T-helper 1 cell treated with Interleukin-12 subunit alpha and Interleukin-12 subunit beta and Interleukin-4 antibody, amounts not matched to agents 30 μg/mL and 1 μg/mL, for 36 hours (primary cell): ENCODE measurements at regions not wholly inside any gene's neighbourhood (a gene's known extent, or its start where the extent isn't known, plus 50 kb on each side); places are given as distances from the start of the nearest gene placed in this dataset.
A peak's percentile ranks its signal among the peaks of the same experiment; 100 is the strongest.
"Not testable (repeated sequence)": the region's sequence is repeated elsewhere in the genome, so short reads cannot be mapped to it uniquely, and the experiment has no call there.

Experiments used
- H3K27ac Mint-ChIP-seq: one replicate; pipeline ENCODE4 v1.8.0; 2021; ENCODE audit warnings: mild to moderate bottlenecking, mixed read lengths
- H3K27me3 Mint-ChIP-seq: one replicate; pipeline ENCODE4 v1.8.0; 2021; ENCODE audit warnings: low read depth, mixed read lengths
- H3K36me3 Mint-ChIP-seq: one replicate; pipeline ENCODE4 v1.8.0; 2021; ENCODE audit warnings: low read depth, mixed read lengths
- H3K4me1 Mint-ChIP-seq: one replicate; pipeline ENCODE4 v1.8.0; 2021; ENCODE audit warnings: low read depth, mixed read lengths
- H3K4me3 Mint-ChIP-seq: one replicate; pipeline ENCODE4 v1.8.0; 2021; ENCODE audit warnings: mild to moderate bottlenecking, moderate library complexity, mixed read lengths
- H3K9me3 Mint-ChIP-seq: one replicate; pipeline ENCODE4 v1.8.0; 2021; ENCODE audit warnings: mixed read lengths

DNA sequence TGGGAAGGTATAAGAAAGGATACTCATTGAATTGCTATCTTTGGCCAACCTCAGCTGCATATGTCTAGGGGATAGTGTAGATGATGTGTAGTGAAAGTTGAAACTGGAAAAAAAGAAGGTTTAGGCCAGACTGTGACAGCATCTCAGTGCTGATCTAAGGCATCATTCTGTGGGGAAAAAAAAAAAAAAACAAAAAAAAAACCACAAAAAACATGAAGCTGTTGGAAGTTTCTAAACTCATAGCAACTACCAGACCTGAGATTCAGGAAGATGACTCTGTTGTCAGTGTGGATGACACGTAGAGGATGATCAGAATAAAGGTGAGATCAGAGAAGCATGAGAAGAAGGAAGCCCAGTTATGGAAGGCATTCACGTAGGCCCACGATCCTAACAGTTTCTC is 100.8 kb upstream of the CNKSR3 start:
- H3K9me3 Mint-ChIP-seq, result no peaks in the 10 kb centered on the region
- peaks cover 10% of the 10 kb centered on the region for H3K4me1 Mint-ChIP-seq
- no peaks in the 10 kb centered on the region for H3K27me3 Mint-ChIP-seq
- H3K4me3 Mint-ChIP-seq, result no peak overlapping the region
- no peaks in the 10 kb centered on the region for H3K36me3 Mint-ChIP-seq
- peak overlapping the region; percentile 4 for H3K27ac Mint-ChIP-seq

DNA sequence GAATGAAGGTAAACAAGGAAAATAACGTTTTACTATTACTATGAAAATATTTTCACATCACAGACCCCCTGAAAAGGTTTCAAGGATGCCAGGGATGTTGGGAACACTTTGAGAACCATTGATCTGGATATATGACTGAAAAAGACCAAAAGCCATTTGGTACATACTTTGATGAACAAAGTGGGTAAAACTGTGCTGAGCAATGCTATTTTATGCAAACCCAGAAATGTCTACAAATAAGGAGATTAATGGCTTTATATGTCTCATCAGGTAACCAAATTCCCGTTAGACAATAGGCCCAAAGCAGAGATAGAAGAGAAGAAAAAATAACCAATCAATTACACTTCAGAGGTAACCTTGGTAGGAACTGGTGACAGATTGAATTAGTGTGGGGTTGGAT is 101.4 kb upstream of the CNKSR3 start:
- Mint-ChIP-seq H3K4me3 (no peak overlapping the region), H3K27me3 (no peaks in the 10 kb centered on the region), H3K9me3 (no peaks in the 10 kb centered on the region), H3K27ac (no peak overlapping the region), H3K4me1 (peaks cover 5% of the 10 kb centered on the region), H3K36me3 (no peaks in the 10 kb centered on the region)

DNA sequence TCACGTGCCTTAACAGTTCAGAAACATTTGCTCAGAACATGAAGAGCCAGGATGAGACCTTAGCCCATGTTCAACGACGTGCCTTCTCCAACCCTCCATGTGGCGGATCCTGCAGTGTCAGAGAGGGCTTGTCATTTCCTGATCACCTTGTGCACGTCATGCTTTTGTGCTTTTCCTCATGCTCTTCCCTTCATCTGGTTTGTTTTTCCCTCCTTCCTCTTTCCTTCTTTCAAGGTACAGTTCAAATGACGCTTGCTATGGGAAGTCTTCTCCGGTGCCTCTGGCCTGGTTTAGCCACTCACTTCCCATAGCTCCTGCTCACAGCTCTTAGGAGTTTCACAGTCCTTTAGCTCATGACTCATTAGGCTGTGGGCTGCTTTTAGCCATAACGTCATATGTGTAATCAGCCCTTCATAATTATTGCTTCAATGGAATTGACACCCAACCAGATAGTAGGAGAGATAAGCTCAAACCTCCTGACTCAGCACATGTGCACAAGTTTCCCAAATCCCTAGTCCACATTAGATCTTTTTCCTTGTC is 102.7 kb upstream of the CNKSR3 start:
- H3K27ac Mint-ChIP-seq, result no peak overlapping the region

DNA sequence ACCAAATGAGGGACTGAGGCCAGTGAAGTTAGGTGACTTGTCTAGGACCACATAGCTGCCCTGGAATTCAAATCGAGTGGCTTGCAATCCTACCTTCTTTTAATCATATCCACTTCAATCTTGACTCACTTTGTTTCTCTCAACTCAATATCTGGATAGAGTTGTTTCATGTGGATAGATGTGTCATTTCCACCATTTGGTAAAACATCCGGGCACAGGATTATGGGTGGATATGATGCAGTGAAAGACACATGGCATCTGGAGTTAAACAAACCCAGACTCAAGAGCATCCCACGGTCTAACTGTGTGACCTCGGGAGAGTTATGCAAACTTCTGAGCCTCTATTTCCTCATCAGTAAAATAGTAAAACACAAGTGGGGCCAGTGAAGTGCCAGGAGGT is 103.6 kb upstream of the CNKSR3 start:
- H3K27ac Mint-ChIP-seq, result no peak overlapping the region
- no peaks in the 10 kb centered on the region for H3K27me3 Mint-ChIP-seq
- H3K4me1 Mint-ChIP-seq, result peaks cover 2% of the 10 kb centered on the region
- no peaks in the 10 kb centered on the region for H3K36me3 Mint-ChIP-seq
- H3K9me3 Mint-ChIP-seq, result no peaks in the 10 kb centered on the region
- H3K4me3 Mint-ChIP-seq, result no peak overlapping the region

More for the DNA sequence above, 102.7 kb upstream of the CNKSR3 start:
- H3K27me3 Mint-ChIP-seq, result no peaks in the 10 kb centered on the region
- peaks cover 2% of the 10 kb centered on the region for H3K4me1 Mint-ChIP-seq
- H3K36me3 Mint-ChIP-seq, result no peaks in the 10 kb centered on the region
- H3K9me3 Mint-ChIP-seq, result no peaks in the 10 kb centered on the region
- H3K4me3 Mint-ChIP-seq, result no peak overlapping the region

DNA sequence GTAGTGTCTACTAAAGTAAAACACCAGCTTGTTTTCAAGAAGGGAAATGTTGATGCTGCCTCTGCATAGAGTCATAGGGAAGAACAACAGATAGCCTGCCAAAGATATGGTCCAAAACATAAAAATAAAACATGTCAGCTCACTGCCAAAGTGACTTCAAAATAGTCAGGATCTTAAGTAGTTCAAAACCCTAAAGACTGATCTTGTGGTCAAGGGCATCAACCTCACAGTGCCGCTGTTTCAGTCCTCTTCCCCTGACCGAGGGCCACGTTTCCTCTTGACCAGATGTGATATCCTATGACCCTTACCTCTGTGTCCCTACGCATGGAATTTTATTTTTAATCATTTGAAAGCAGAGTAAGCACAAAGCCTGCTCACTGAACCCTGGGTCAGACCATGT is 104.2 kb upstream of the CNKSR3 start:
- Mint-ChIP-seq H3K9me3 (no peaks in the 10 kb centered on the region), H3K4me3 (no peak overlapping the region), H3K27ac (no peak overlapping the region), H3K4me1 (peaks cover 2% of the 10 kb centered on the region), H3K27me3 (no peaks in the 10 kb centered on the region), H3K36me3 (no peaks in the 10 kb centered on the region)

DNA sequence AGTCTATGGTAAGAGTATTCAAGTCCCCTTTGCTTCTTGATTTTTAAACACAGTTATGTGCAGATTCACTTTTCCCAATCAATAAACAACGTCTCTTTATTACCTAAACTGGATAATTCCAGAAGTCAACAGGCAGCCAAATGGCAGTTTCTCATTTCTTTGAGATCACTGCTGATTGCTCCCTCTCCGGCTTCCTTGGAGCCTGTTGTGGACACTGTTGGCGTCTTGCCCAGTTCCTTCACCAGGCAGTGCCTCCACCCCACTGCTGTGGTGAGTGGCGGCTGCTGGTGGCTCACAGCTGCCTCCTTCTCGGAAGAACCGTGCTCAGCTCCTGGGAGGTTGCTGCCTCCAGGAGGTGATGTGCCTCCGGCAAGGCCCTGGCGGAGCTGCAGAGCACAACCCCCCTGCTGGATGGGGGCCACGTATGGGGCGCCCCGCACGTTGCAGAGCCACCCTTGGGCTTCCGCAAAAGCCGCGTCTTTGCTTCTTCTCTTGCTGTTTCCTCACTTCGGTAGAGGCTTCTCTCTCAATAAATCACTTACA is 105.1 kb upstream of the CNKSR3 start:
- no peak overlapping the region for H3K27ac Mint-ChIP-seq

DNA sequence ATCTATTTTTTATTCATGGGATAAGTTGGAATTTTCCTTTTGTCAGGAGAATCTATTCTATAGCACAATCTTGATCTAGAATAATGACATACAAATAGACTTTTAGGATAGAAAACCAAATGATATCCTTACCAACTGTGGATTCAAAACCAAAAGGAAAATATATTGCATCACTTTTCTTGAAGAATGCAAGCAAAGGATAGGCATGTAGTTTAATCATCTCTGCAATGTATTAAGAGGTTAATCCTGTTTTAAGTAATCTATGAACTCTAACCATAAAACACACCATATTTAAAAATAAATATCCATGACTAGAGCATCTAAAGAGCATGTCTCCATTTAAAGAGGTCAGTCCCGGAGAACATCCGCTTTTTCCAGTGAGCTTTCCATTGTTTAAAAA is 106.7 kb upstream of the CNKSR3 start:
- Mint-ChIP-seq H3K27me3 (no peaks in the 10 kb centered on the region), H3K9me3 (no peaks in the 10 kb centered on the region), H3K4me1 (no peaks in the 10 kb centered on the region), H3K36me3 (no peaks in the 10 kb centered on the region), H3K4me3 (no peak overlapping the region), H3K27ac (no peak overlapping the region)

More for the DNA sequence above, 105.1 kb upstream of the CNKSR3 start:
- Mint-ChIP-seq H3K36me3 (no peaks in the 10 kb centered on the region), H3K9me3 (no peaks in the 10 kb centered on the region), H3K4me3 (no peak overlapping the region), H3K4me1 (peaks cover 2% of the 10 kb centered on the region), H3K27me3 (no peaks in the 10 kb centered on the region)

DNA sequence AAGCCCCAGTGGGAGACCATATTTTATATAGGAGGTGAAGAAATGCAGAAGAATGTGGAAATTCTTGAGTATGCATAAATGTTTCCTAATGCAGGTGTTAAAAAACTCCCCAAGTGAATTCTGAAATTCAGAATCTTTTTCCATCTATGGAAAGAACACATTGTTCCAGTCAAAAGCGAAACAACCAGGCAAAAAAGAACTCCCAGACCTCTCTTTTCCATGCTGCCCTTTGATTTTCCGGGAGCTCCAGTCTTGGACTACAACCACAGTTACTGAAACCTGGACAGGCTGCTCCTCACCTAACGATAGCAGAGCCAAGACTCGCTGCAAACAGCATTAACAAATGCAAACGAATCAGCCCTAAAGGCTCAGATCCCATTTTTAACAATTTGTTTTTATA is 108.7 kb upstream of the CNKSR3 start:
- Mint-ChIP-seq H3K4me1 (no peaks in the 10 kb centered on the region), H3K27me3 (no peaks in the 10 kb centered on the region), H3K27ac (no peak overlapping the region), H3K9me3 (no peaks in the 10 kb centered on the region), H3K36me3 (no peaks in the 10 kb centered on the region), H3K4me3 (no peak overlapping the region)

DNA sequence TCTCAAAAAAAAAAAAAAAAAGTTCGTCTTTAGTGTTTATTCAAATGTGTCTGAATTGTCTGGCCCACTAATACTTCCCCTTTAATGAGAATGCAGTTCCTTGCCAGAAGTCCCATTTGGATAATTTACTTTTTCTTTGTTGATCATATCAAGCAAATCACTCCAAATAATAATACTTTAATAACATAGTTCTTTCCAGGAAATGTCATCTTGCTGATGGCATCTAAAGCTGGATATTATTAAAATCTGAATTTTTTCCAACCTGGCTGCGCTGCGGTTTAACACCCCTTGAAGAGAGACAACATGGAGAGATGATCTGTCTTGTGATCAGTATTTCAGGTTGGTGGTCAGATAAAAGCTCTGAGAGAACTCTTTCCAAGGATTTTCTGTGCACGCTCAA is 111.2 kb upstream of the CNKSR3 start:
- Mint-ChIP-seq H3K4me1 (no peaks in the 10 kb centered on the region), H3K27me3 (no peaks in the 10 kb centered on the region), H3K9me3 (no peaks in the 10 kb centered on the region), H3K4me3 (no peak overlapping the region), H3K36me3 (no peaks in the 10 kb centered on the region), H3K27ac (no peak overlapping the region)

DNA sequence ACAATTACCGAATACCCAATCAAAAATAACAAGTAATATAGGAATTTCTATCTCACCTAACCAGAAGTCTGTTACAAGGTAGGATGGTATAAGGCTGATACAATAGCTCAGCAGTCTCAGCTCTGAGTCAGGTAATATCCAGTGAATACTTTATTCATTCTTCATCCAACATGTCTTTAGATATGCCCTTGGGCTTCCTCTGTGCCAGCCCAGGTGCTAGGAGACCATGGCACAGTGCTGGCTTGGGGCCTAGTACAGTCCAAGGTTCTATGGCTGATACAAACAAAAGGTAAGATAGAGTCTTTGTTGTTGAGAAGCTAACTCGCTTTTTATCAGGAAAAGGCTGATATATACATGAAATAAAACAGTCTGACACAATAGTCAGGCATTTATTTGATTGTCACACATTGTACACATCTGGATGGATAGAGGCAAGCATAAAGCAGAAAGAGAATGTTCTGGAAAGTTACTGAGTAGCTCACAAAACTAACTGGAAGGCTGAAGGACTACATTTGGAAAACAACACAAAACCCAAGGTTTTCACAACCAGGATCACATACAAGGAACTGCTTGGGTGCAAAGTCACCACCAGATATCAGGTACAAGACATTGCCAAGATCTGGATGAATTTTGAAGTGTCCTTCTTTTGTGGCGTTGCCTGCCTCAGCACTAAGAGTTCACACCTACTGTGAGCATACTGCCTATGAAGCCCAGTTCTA is 110.4 kb upstream of the SCAF8 start:
- H3K4me1 Mint-ChIP-seq, result no peaks in the 10 kb centered on the region
- no peak overlapping the region for H3K27ac Mint-ChIP-seq
- H3K36me3 Mint-ChIP-seq, result no peaks in the 10 kb centered on the region
- H3K4me3 Mint-ChIP-seq, result no peak overlapping the region
- no peaks in the 10 kb centered on the region for H3K27me3 Mint-ChIP-seq
- H3K9me3 Mint-ChIP-seq, result no peaks in the 10 kb centered on the region

DNA sequence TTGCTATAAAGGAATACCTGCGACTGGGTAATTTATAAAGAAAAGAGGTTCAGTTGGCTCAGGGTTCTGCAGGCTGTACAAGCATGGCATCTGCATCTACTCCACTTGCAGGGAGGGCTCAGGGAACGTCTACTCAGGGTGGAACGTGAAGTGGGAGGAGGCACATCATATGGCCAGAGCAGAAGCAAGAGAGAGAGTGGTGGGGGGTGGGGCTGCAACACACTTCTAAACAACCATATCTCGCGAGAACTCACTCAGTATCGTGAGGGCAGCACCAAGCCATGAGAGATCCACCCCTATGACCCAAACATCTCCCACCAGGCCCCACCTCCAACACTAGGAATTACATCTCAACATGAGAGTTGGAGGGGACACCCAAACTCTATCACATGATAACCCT is 109.8 kb upstream of the SCAF8 start:
- no peak overlapping the region for H3K4me3 Mint-ChIP-seq
- H3K27ac Mint-ChIP-seq, result no peak overlapping the region
- no peaks in the 10 kb centered on the region for H3K27me3 Mint-ChIP-seq
- H3K4me1 Mint-ChIP-seq, result no peaks in the 10 kb centered on the region
- no peaks in the 10 kb centered on the region for H3K9me3 Mint-ChIP-seq
- H3K36me3 Mint-ChIP-seq, result no peaks in the 10 kb centered on the region

DNA sequence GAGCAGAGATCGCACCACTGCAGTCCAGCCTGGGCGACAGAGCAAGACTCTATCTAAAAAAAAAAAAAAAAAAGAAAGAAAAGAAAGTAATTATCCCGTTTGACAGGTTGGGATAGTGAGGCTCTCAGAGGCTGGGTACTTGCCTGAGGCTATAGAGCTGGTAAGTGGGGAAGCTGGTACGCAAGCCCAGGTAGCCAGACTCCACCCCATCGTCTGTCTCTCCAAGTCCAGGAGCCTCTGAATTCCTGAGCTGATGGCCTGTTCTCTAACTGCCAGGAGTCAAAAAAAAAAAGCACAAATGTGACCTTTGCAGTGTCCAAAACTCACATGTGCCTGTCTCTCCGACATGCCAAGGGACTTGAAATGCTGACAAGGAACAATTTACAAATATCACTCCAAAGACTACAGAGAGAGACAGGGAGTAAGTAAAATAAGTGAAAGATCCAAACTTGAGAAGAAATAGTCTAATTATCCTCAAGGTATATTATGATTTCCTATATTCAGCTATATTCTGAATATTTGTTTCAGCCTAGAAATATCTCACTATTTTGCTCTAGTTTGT is 109.1 kb upstream of the SCAF8 start:
- Mint-ChIP-seq H3K4me3 (no peak overlapping the region), H3K36me3 (no peaks in the 10 kb centered on the region), H3K4me1 (no peaks in the 10 kb centered on the region), H3K9me3 (no peaks in the 10 kb centered on the region), H3K27me3 (no peaks in the 10 kb centered on the region), H3K27ac (no peak overlapping the region)

DNA sequence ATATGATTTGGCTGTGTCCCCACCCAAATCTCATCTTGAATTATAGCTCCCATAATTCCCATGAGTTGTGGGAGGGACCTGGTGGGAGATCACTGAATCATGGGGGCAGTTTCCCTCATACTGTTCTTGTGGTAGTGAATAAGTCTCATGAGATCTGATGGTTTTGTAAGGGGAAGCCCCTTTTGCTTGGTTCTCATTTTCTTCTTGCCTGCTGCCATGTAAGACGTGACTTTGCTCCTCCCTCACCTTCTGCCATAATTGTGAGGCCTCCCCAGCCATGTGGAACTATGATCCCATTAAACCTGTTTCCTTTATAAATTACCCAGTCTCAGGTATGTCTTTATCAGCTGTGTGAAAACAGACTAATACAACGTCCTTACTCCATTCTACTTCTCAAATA is 108.5 kb upstream of the SCAF8 start:
- not testable (repeated sequence) for H3K27ac Mint-ChIP-seq, H3K9me3 Mint-ChIP-seq, H3K4me3 Mint-ChIP-seq, H3K36me3 Mint-ChIP-seq, H3K27me3 Mint-ChIP-seq, H3K4me1 Mint-ChIP-seq

DNA sequence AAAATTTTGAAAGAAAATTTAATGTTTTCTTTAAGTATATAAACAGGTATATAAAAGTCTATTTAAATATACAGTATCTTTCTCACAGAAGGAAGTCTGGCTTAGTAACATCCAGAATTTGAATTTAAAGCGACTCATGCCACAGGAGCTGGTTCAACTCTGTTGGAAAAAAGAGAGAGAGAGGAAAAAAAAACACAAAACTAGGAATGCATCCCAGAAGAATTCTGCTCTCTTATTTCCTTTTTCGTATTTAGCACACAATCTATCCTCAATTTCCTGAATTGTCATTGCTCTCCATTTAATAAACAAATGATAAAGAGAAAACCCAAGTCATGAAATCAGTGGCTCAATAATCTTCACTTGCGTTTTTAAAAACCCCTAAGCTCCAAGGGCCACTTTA is 107.5 kb upstream of the SCAF8 start:
- no peaks in the 10 kb centered on the region for H3K9me3 Mint-ChIP-seq
- no peak overlapping the region for H3K27ac Mint-ChIP-seq
- H3K4me1 Mint-ChIP-seq, result no peaks in the 10 kb centered on the region
- no peak overlapping the region for H3K4me3 Mint-ChIP-seq
- H3K27me3 Mint-ChIP-seq, result no peaks in the 10 kb centered on the region
- no peaks in the 10 kb centered on the region for H3K36me3 Mint-ChIP-seq

DNA sequence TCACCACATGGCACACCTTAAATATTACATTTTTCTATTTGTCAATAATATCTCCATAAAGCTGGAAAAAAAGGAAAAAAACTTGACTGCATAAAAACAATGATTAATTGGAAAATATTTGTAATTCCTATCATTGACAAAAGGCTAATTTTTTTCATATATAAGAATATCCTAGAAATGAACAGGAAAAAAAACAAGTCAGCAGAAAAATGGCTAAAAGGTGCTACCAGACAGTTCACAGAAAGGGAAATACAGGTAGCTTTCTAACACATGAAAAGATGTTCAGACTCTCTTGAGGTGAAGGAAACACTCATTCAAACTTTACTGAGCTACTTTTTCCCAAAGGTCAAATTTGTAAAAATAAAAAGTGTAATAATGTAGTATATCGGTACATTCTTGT is 104.1 kb upstream of the SCAF8 start:
- Mint-ChIP-seq H3K4me1 (no peaks in the 10 kb centered on the region), H3K36me3 (no peaks in the 10 kb centered on the region), H3K9me3 (peaks cover 10% of the 10 kb centered on the region), H3K4me3 (no peak overlapping the region), H3K27ac (no peak overlapping the region), H3K27me3 (peaks cover 3% of the 10 kb centered on the region)
